Psoas muscle (tissue), 7 donors: ENCODE measurements at regions not wholly inside any gene's neighbourhood (a gene's known extent, or its start where the extent isn't known, plus 50 kb on each side); places are given as distances from the start of the nearest gene placed in this dataset.

Source experiments
- ATAC-seq, 4 donors: fragments of 200-7000 bp; cut with Tn5 transposase; one replicate each; pipeline ENCODE4 v1.9.1; 2020; ENCODE audit warnings: moderate library complexity in 3 of 4, mild to moderate bottlenecking in 2 of 4
- DNase-seq, 2 donors: peaks; one replicate each; pipeline ENCODE4 v3.0.0-alpha.2; 2020
- H3K27ac ChIP-seq: fragments of 200-600 bp; one replicate; pipeline ENCODE4 v1.8.0; 2022
- H3K27me3 ChIP-seq, 3 donors: fragments of 200-600 bp in 1 of 3; one replicate each; pipeline versions ENCODE4 v1.6.1 to v1.8.0; 2013 to 2022; ENCODE audit warnings: low read length in 2 of 3, mild to moderate bottlenecking in 2 of 3, moderate library complexity in 1 of 3; ENCODE audit not compliant: insufficient read depth in 3 of 3
- H3K36me3 ChIP-seq, 2 donors: fragments of 200-600 bp in 1 of 2; one replicate each; pipeline versions ENCODE4 v1.6.1 to v1.8.0; 2013 to 2022; ENCODE audit warnings: low read depth in 1 of 2, mild to moderate bottlenecking in 1 of 2, moderate library complexity in 1 of 2; ENCODE audit not compliant: insufficient read depth in 1 of 2
- H3K4me1 ChIP-seq: fragments of 200-600 bp; one replicate; pipeline ENCODE4 v1.8.0; 2022
- H3K4me3 ChIP-seq: fragments of 200-600 bp; one replicate; pipeline ENCODE4 v1.8.0; 2022; ENCODE audit warnings: mild to moderate bottlenecking
- H3K9me3 ChIP-seq: fragments of 200-600 bp; one replicate; pipeline ENCODE4 v1.8.0; 2022
- CTCF ChIP-seq: fragments of 200-600 bp; IDR thresholded peaks from one replicate; pipeline ENCODE4 v1.8.0; 2022; ENCODE audit warnings: antibody characterized with exemption
- WGBS, 3 donors: extraction: QIAGEN DNeasy Blood & Tissue Kit; methylation state at CpG; one replicate each; pipeline versions ENCODE4 v1.1.6 to v1.1.7; 2013; 5-methylcytosine and 5-hydroxymethylcytosine counted together
- intact Hi-C, 2 donors: fragments of 100-400 bp; cut with DNase I; formaldehyde crosslinking; loops; one replicate each; pipeline versions ENCODE4 v1.11.0 to v1.14.2; 2022
- donor health status: healthy with polysubstance abuse.
- donor health status: DM: no; HTN: no; CAD: no; lungs with moderate emphysema.
- donor health status: Bipolar disorder and iron deficiency.
- donor health status: healthy.
- donor health status: DM: yes; HTN: yes; CAD: no.
- donor health status: DM: no; HTN: no; CAD: no.
- donor health status: DM: yes; HTN: yes; CAD: no.

DNA sequence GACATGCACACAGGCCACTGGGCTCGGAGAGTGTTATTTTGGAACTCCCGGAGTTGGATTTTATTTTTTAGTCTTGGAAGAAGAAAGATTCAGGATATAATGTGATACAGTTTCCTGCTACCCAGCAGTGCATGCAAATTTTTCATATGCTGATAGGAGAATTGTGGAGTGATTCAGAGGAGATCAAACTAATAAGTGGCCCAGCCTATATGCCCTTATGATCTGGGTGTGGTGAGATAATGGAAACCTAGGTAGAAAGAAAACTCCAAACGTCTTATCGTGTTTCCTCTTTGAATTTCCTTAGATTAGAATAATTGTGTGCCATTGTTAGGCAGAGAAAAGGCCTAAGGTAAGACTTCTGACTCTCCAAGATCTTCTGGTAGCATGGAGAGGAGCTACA is 401.2 kb upstream of the BTBD3 start:
- Histone ChIP-seq H3K27ac (no peak overlapping the region), H3K4me1 (no peaks in the 10 kb centered on the region), H3K36me3 (no peaks in the 10 kb centered on the region), H3K9me3 (no peaks in the 10 kb centered on the region), H3K27me3 (no peaks in the 10 kb centered on the region), H3K4me3 (no peak overlapping the region)
- WGBS, 3 donors = 82 to 86% (median 83%) methylated on average over 4 of the region's 4 CpGs
- ATAC-seq (no peak), DNase-seq (no peak)
- no peak for TF ChIP-seq CTCF
- intact Hi-C loops = no loop called here

GRCh38 chr20:11520596-11520995 is 397.1 kb upstream of the BTBD3 start:
- DNase-seq (no peak), ATAC-seq (no peak)
- Histone ChIP-seq H3K27ac (no peak overlapping the region), H3K4me1 (no peaks in the 10 kb centered on the region), H3K36me3 (no peaks in the 10 kb centered on the region), H3K27me3 (no peaks in the 10 kb centered on the region), H3K9me3 (peaks cover 14% of the 10 kb centered on the region), H3K4me3 (no peak overlapping the region)
- WGBS, 3 donors = 0 to 36% (median 0%) methylated on average over 1 of the region's 1 CpG
- intact Hi-C loops = no loop called here
- no peak for TF ChIP-seq CTCF

- DNase-seq (no peak), ATAC-seq (no peak)
- Histone ChIP-seq H3K4me1 (no peaks in the 10 kb centered on the region), H3K27me3 (no peaks in the 10 kb centered on the region), H3K9me3 (peaks cover 14% of the 10 kb centered on the region), H3K4me3 (no peak overlapping the region), H3K36me3 (no peaks in the 10 kb centered on the region), H3K27ac (no peak overlapping the region)
- 53 to 70% (median 65%) methylated on average over 4 of the region's 4 CpGs for whole genome bisulfite sequencing, 3 donors
- TF ChIP-seq CTCF = no peak
- intact Hi-C loops = no loop called here
Observed at GRCh38 chr20:11521476-11522365, 396.0 kb upstream of the BTBD3 start.

GRCh38 chr20:11522366-11522741 is 395.3 kb upstream of the BTBD3 start:
- WGBS, 3 donors = 60 to 72% (median 62%) methylated on average over 2 of the region's 2 CpGs
- intact Hi-C loops = no loop called here

More at GRCh38 chr20:11522366-11522741, 395.3 kb upstream of the BTBD3 start:
- DNase-seq (no peak), ATAC-seq (no peak)
- no peaks in the 10 kb centered on the region for H3K36me3 ChIP-seq
- H3K4me3 ChIP-seq = no peak overlapping the region
- H3K27ac ChIP-seq = no peak overlapping the region
- no peak for TF ChIP-seq CTCF
- H3K4me1 ChIP-seq = no peaks in the 10 kb centered on the region
- H3K9me3 ChIP-seq = peaks cover 14% of the 10 kb centered on the region
- H3K27me3 ChIP-seq = no peaks in the 10 kb centered on the region
